ENCODE measurements at regions not wholly inside any gene's neighbourhood (a gene's known extent, or its start where the extent isn't known, plus 50 kb on each side); places are given as distances from the start of the nearest gene placed in this dataset.

GRCh38 chr4:133714211-133714610 is 487.4 kb downstream of the PABPC4L start:
- TF ChIP-seq CTCF (conservative IDR thresholded peaks at IDR 0.05), result no peak
- Histone ChIP-seq H4K5ac (ENCODE audit: insufficient read length, low read depth, low read length) (no peak overlapping the region), H2BK120ac (ENCODE audit: low read depth, low read length, poor library complexity, severe bottlenecking) (no peak overlapping the region), H2BK5ac (ENCODE audit: insufficient read length, low read length) (no peak overlapping the region), H3K9ac (ENCODE audit: extremely low read depth, insufficient read length, low read length) (no peak overlapping the region), H3K4me1 (ENCODE audit: insufficient read depth, low read length) (no peaks in the 10 kb centered on the region), H2AFZ (ENCODE audit: low read length) (no peak overlapping the region), H3K27me3 (ENCODE audit: insufficient read depth, low read length) (no peaks in the 10 kb centered on the region), H3K79me1 (ENCODE audit: insufficient read depth, low read depth, low read length, poor library complexity, severe bottlenecking) (no peaks in the 10 kb centered on the region), H3K23ac (ENCODE audit: insufficient read length, low read depth, low read length) (no peak overlapping the region), H3K4me2 (ENCODE audit: insufficient read depth, insufficient read length, low read length) (no peak overlapping the region), H2BK12ac (ENCODE audit: insufficient read length, low read depth, low read length) (no peak overlapping the region), H3K4ac (ENCODE audit: low read depth, low read length) (no peak overlapping the region), H3K79me2 (ENCODE audit: insufficient read depth, low read length) (no peaks in the 10 kb centered on the region), H4K20me1 (ENCODE audit: control insufficient read depth, insufficient read depth, insufficient read length) (no peaks in the 10 kb centered on the region), H3K56ac (ENCODE audit: insufficient read length, low read depth, low read length) (no peak overlapping the region), H3K23me2 (ENCODE audit: insufficient read length, low read depth, low read length, poor library complexity, severe bottlenecking) (no peaks in the 10 kb centered on the region), H3K27ac (ENCODE audit: insufficient read length, low read depth, low read length) (no peak overlapping the region), H4K8ac (replicated peaks; ENCODE audit: insufficient read length, low read depth, low read length) (no peak overlapping the region), H4K91ac (ENCODE audit: insufficient read length, low read depth, low read length) (no peak overlapping the region), H2BK15ac (ENCODE audit: low read depth, low read length) (no peak overlapping the region), H3K14ac (ENCODE audit: insufficient read depth, low read length) (no peak overlapping the region), H2BK20ac (ENCODE audit: low read depth, low read length, poor library complexity, severe bottlenecking) (no peak overlapping the region), H3T11ph (ENCODE audit: low read length) (no peak overlapping the region), H2AK5ac (ENCODE audit: insufficient read length, low read length) (no peak overlapping the region), H3K18ac (ENCODE audit: insufficient read length, low read depth, low read length) (no peak overlapping the region), H3K9me3 (ENCODE audit: control insufficient read depth, low read depth, low read length) (no peaks in the 10 kb centered on the region)
- DNase-seq, result no peak
- Mint-ChIP-seq H3K36me3 (ENCODE audit: insufficient read depth in 1 of 3, low read depth in 3 of 3) (no peaks in the 10 kb centered on the region), H3K4me1 (peaks cover 0 to 5% of the 10 kb centered on the region in 2 experiments; a peak in 1 of 4 replicates), H3K4me3 (no peak overlapping the region), H3K27me3 (ENCODE audit: low read depth) (no peaks in the 10 kb centered on the region), H3K27ac (no peak overlapping the region), H3K9me3 (no peaks in the 10 kb centered on the region)

Measured in H9 (cell line).